Thymus (tissue), 11 donors: ENCODE measurements at regions not wholly inside any gene's neighbourhood (a gene's known extent, or its start where the extent isn't known, plus 50 kb on each side); places are given as distances from the start of the nearest gene placed in this dataset.

Source experiments
- DNase-seq, 9 donors: peaks; one replicate each; pipeline ENCODE4 v3.0.0-alpha.2; 2013; ENCODE audit warnings: low spot score in 9 of 9, low read depth in 6 of 9, missing footprints in 1 of 9
- H3K27ac ChIP-seq, 2 donors: one replicate each; pipeline ENCODE4 v1.5.1; 2013; ENCODE audit warnings: control low read depth in 1 of 2, low read depth in 1 of 2, low read length in 1 of 2, mild to moderate bottlenecking in 1 of 2, moderate library complexity in 1 of 2
- H3K27me3 ChIP-seq, 2 donors: one replicate each; pipeline ENCODE4 v1.5.1; 2013; ENCODE audit warnings: low read length in 1 of 2; ENCODE audit not compliant: control insufficient read depth in 2 of 2, insufficient read depth in 1 of 2
- H3K36me3 ChIP-seq, 2 donors: one replicate each; pipeline ENCODE4 v1.5.1; 2013; ENCODE audit warnings: low read length in 1 of 2, mild to moderate bottlenecking in 1 of 2, moderate library complexity in 1 of 2; ENCODE audit not compliant: control insufficient read depth in 2 of 2, insufficient read depth in 2 of 2
- H3K4me1 ChIP-seq, 2 donors: one replicate each; pipeline ENCODE4 v1.5.1; 2013; ENCODE audit warnings: low read length in 2 of 2; ENCODE audit not compliant: control insufficient read depth in 2 of 2, insufficient read depth in 2 of 2
- H3K4me3 ChIP-seq, 2 donors: one replicate each; pipeline ENCODE4 v1.5.1; 2013; ENCODE audit warnings: low read length in 2 of 2, control low read depth in 1 of 2, mild to moderate bottlenecking in 1 of 2
- H3K9me3 ChIP-seq, 2 donors: one replicate each; pipeline ENCODE4 v1.5.1; 2013; ENCODE audit warnings: low read length in 1 of 2, mild to moderate bottlenecking in 1 of 2; ENCODE audit not compliant: control insufficient read depth in 2 of 2, insufficient read depth in 1 of 2
- WGBS: extraction: QIAGEN DNeasy Blood & Tissue Kit; methylation state at CpG from one replicate; pipeline ENCODE4 v1.1.7; 2013; 5-methylcytosine and 5-hydroxymethylcytosine counted together
- donor health status: healthy.

- Histone ChIP-seq H3K27me3 (no peaks in the 10 kb centered on the region), H3K4me1 (no peaks in the 10 kb centered on the region), H3K4me3 (no peak overlapping the region), H3K9me3 (peaks cover 0 to 9% of the 10 kb centered on the region in 2 donors), H3K27ac (no peak overlapping the region), H3K36me3 (no peaks in the 10 kb centered on the region)
- no peak for DNase-seq
Measured at GRCh38 chr4:34279011-34279410, 1965.3 kb downstream of the ARAP2 start.

- H3K36me3 ChIP-seq = no peaks in the 10 kb centered on the region
Measured at GRCh38 chr4:34280131-34280530, 1964.2 kb downstream of the ARAP2 start.

GRCh38 chr4:34281826-34282225 is 1962.5 kb downstream of the ARAP2 start:
- WGBS = 78% methylated on average over 5 of the region's 5 CpGs
- H3K27ac ChIP-seq = no peak overlapping the region
- H3K36me3 ChIP-seq = no peaks in the 10 kb centered on the region
- H3K4me1 ChIP-seq = no peaks in the 10 kb centered on the region
- peaks cover 0 to 9% of the 10 kb centered on the region in 2 donors for H3K9me3 ChIP-seq
- H3K4me3 ChIP-seq = no peak overlapping the region
- DNase-seq = no peak
- H3K27me3 ChIP-seq = no peaks in the 10 kb centered on the region

More at GRCh38 chr4:34280131-34280530, 1964.2 kb downstream of the ARAP2 start:
- H3K4me1 ChIP-seq = no peaks in the 10 kb centered on the region
- DNase-seq = no peak
- 68% methylated on average over 2 of the region's 2 CpGs for WGBS
- peaks cover 0 to 9% of the 10 kb centered on the region in 2 donors for H3K9me3 ChIP-seq
- no peaks in the 10 kb centered on the region for H3K27me3 ChIP-seq
- no peak overlapping the region for H3K27ac ChIP-seq
- no peak overlapping the region for H3K4me3 ChIP-seq

GRCh38 chr4:34289489-34289888 is 1954.8 kb downstream of the ARAP2 start:
- no peak overlapping the region for H3K4me3 ChIP-seq
- no peaks in the 10 kb centered on the region for H3K9me3 ChIP-seq
- no peak for DNase-seq
- no peaks in the 10 kb centered on the region for H3K36me3 ChIP-seq
- no peaks in the 10 kb centered on the region for H3K27me3 ChIP-seq
- no peak overlapping the region for H3K27ac ChIP-seq
- H3K4me1 ChIP-seq = no peaks in the 10 kb centered on the region
- 96% methylated on average over 3 of the region's 3 CpGs for WGBS

- Histone ChIP-seq H3K9me3 (no peaks in the 10 kb centered on the region), H3K4me1 (no peaks in the 10 kb centered on the region), H3K36me3 (no peaks in the 10 kb centered on the region), H3K27ac (no peak overlapping the region), H3K4me3 (no peak overlapping the region), H3K27me3 (no peaks in the 10 kb centered on the region)
- no peak for DNase-seq
Measured at GRCh38 chr4:34289962-34290361, 1954.4 kb downstream of the ARAP2 start.

- Histone ChIP-seq H3K36me3 (no peaks in the 10 kb centered on the region), H3K27ac (no peak overlapping the region), H3K4me3 (no peak overlapping the region), H3K9me3 (no peaks in the 10 kb centered on the region), H3K27me3 (no peaks in the 10 kb centered on the region), H3K4me1 (no peaks in the 10 kb centered on the region)
- DNase-seq = no peak
Measured at GRCh38 chr4:34293459-34293858, 1950.9 kb downstream of the ARAP2 start.

- H3K4me1 ChIP-seq = no peaks in the 10 kb centered on the region
- no peaks in the 10 kb centered on the region for H3K36me3 ChIP-seq
- DNase-seq = no peak
- H3K9me3 ChIP-seq = no peaks in the 10 kb centered on the region
- H3K4me3 ChIP-seq = no peak overlapping the region
- H3K27me3 ChIP-seq = no peaks in the 10 kb centered on the region
- H3K27ac ChIP-seq = no peak overlapping the region
Measured at GRCh38 chr4:34309383-34309906, 1934.9 kb downstream of the ARAP2 start.

- Histone ChIP-seq H3K4me1 (no peaks in the 10 kb centered on the region), H3K4me3 (no peak overlapping the region), H3K36me3 (no peaks in the 10 kb centered on the region), H3K27ac (no peak overlapping the region), H3K27me3 (no peaks in the 10 kb centered on the region), H3K9me3 (peaks cover 0 to 2% of the 10 kb centered on the region in 2 donors)
- DNase-seq = no peak
Measured at GRCh38 chr4:34318773-34319172, 1925.5 kb downstream of the ARAP2 start.

- no peaks in the 10 kb centered on the region for H3K27me3 ChIP-seq
- no peak for DNase-seq
- H3K4me1 ChIP-seq = no peaks in the 10 kb centered on the region
- no peaks in the 10 kb centered on the region for H3K9me3 ChIP-seq
- no peaks in the 10 kb centered on the region for H3K36me3 ChIP-seq
- H3K4me3 ChIP-seq = no peak overlapping the region
- H3K27ac ChIP-seq = no peak overlapping the region
- 90% methylated on average over 1 of the region's 1 CpG for WGBS
Measured at GRCh38 chr4:34323549-34324320, 1920.6 kb downstream of the ARAP2 start.
